Activated naive CD4-positive, alpha-beta T cell treated with anti-CD3 and anti-CD28 coated beads for 36 hours (primary cell): ENCODE measurements at regions not wholly inside any gene's neighbourhood (a gene's known extent, or its start where the extent isn't known, plus 50 kb on each side); places are given as distances from the start of the nearest gene placed in this dataset.
"Not testable (repeated sequence)": the region's sequence is repeated elsewhere in the genome, so short reads cannot be mapped to it uniquely, and the experiment has no call there.

Experiments used
- CTCF ChIA-PET: fragments of 350-600 bp; sonication (Branson Sonifier 250); formaldehyde crosslinking; loops from one replicate; lab custom pipeline; 2021; ENCODE audit warnings: antibody characterized with exemption; lab: Charles Lee
- DNase-seq: peaks from one replicate; pipeline ENCODE4 v3.0.0-alpha.2; 2020
- H3K27ac Mint-ChIP-seq: one replicate; pipeline ENCODE4 v1.8.0; 2021; ENCODE audit warnings: mild to moderate bottlenecking, mixed read lengths
- H3K27me3 Mint-ChIP-seq: one replicate; pipeline ENCODE4 v1.8.0; 2021; ENCODE audit warnings: low read depth, mixed read lengths
- H3K36me3 Mint-ChIP-seq: one replicate; pipeline ENCODE4 v1.8.0; 2021; ENCODE audit warnings: low read depth, mixed read lengths
- H3K4me1 Mint-ChIP-seq: one replicate; pipeline ENCODE4 v1.8.0; 2021; ENCODE audit warnings: low read depth, mixed read lengths
- H3K4me3 Mint-ChIP-seq: one replicate; pipeline ENCODE4 v1.8.0; 2021; ENCODE audit warnings: mild to moderate bottlenecking, moderate library complexity, mixed read lengths
- H3K9me3 Mint-ChIP-seq: one replicate; pipeline ENCODE4 v1.8.0; 2021; ENCODE audit warnings: mixed read lengths
- intact Hi-C: fragments of 100-400 bp; cut with micrococcal nuclease; formaldehyde crosslinking; loops from one replicate; pipeline ENCODE4 v1.15.1; 2023

DNA sequence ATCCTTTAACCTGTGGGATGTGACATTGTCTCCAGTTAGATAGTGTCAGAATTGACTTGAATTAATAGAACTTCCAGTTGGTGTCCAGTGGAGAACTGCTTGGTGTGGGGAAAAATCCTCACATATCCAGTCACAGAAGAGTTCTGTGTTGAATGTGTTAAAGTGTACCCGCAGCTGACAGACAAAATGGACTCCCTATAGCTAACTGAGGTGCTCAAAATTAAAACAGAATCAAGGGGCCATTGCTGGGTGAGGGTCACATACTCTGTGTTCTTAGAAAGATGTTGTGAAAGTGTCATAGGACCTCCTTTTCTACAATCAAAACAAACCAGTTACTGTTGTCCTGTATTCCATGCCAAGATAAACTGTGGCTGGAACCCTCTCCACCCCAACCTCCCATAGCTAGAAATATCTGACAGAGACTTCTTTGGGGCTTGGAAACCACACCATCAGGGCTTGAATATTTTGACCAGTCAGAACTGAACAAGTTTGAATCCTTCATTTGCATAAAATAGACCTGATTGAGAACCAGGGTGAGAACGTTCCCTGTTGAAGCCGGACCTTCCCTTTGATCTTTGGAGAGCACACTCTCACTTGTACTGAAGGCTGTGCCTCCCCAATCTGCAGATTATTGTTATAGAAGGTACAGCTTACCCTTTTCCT, 164.0 kb upstream of the ZNF608 start:
- Mint-ChIP-seq H3K9me3 (no peaks in the 10 kb centered on the region), H3K4me1 (no peaks in the 10 kb centered on the region), H3K27ac (no peak overlapping the region), H3K27me3 (peaks cover 3% of the 10 kb centered on the region), H3K36me3 (no peaks in the 10 kb centered on the region), H3K4me3 (no peak overlapping the region)
- intact Hi-C loops: no loop called here
- DNase-seq: no peak
- CTCF ChIA-PET: no interaction called here

DNA sequence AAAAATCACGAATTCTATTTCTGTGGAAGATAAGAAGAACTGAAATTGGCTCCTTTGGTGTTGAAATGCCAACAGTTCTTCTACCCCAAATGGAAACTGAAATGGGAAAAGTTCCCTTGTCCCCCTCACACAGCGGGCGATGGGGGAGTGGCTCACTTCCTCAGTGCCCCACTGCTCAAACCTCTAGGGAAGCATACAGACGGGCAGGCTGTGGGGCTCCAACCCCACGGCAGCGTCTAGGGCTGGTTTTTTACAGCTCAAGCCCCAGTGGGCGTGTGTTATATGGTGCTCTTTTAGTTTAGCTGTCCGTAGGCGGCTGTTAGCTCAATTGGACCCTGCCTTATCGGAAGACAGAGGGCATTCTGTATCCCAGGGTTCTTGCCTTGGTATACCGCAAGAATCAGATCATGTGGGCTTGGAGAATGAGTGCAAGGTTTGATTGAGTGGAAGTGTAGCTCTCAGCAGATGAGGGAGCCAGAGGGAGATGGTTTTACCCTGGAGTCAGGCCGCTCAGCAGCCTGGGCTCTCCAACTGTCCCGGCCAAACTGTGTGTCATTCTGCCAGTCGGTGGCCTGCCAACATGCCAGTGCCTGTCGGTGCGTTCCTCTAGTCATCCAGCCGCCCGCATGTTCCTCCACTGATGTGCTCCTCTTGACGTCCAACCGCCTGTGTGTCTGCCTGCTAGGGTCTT, 166.3 kb upstream of the ZNF608 start:
- CTCF ChIA-PET: no interaction called here
- intact Hi-C loops: no loop called here
- Mint-ChIP-seq H3K27ac (no peak overlapping the region), H3K4me3 (no peak overlapping the region), H3K36me3 (no peaks in the 10 kb centered on the region), H3K4me1 (no peaks in the 10 kb centered on the region), H3K27me3 (no peaks in the 10 kb centered on the region), H3K9me3 (no peaks in the 10 kb centered on the region)
- no peak for DNase-seq

DNA sequence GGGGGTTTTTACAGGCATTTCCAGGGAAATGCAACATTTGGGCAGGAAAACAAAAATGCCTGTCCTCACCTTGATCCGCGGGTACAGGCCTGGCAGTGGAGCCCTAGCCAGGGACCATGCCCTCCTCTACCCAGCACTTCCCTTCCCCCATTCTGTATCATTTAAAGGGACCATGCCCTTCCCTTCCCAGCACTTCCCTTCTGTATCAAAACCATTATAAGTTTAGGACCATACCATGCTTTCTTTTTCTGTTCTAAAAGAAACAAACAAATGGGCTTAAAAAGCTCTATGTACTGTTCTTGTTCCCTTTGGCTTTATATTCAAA, 166.9 kb upstream of the ZNF608 start:
- intact Hi-C loops: no loop called here
- no peak for DNase-seq
- CTCF ChIA-PET: no interaction called here
- Mint-ChIP-seq H3K27me3 (no peaks in the 10 kb centered on the region), H3K36me3 (no peaks in the 10 kb centered on the region), H3K4me1 (no peaks in the 10 kb centered on the region), H3K27ac (no peak overlapping the region), H3K4me3 (no peak overlapping the region), H3K9me3 (no peaks in the 10 kb centered on the region)

DNA sequence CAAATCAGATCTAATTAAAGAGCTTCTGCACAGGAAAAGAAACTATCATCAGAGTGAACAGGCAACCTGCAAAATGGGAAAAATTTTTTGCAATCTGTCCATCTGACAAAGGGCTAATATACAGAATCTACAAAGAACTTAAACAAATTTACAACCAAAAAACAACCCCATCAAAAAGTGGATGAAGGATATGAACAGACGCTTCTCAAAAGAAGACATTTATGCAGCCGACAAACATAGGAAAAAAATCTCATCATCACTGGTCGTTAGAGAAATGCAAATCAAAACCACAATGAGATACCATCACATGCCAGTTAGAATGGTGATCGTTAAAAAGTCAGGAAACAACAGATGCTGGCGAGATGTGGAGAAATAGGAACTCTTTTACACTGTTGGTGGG, 169.9 kb upstream of the ZNF608 start:
- H3K4me1 Mint-ChIP-seq, H3K27ac Mint-ChIP-seq, CTCF ChIA-PET, intact Hi-C loops, H3K4me3 Mint-ChIP-seq, H3K36me3 Mint-ChIP-seq, H3K9me3 Mint-ChIP-seq, H3K27me3 Mint-ChIP-seq, DNase-seq: not testable (repeated sequence)

DNA sequence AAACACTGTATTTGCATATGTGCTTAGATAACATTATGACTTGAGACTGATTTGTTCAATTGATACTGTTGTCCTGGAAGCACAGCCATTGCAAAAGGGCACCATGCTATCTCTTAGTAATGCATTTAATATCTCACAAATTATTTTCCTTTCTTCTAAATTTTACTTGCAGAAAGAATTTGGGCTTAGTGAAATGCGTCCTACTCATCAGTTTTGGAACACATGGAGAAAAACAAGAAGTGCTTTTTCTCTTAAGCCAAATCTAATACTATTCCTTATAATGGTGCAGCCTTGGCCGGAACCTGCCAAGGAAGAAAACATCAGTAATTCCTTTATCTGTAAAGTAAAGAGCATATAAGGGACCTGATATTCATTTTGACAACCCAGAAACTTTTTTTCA, 172.2 kb upstream of the ZNF608 start:
- no peaks in the 10 kb centered on the region for H3K9me3 Mint-ChIP-seq
- no peak overlapping the region for H3K27ac Mint-ChIP-seq
- DNase-seq: no peak
- no peaks in the 10 kb centered on the region for H3K27me3 Mint-ChIP-seq
- CTCF ChIA-PET: no interaction called here
- no peak overlapping the region for H3K4me3 Mint-ChIP-seq
- no peaks in the 10 kb centered on the region for H3K36me3 Mint-ChIP-seq
- intact Hi-C loops: no loop called here
- no peaks in the 10 kb centered on the region for H3K4me1 Mint-ChIP-seq

DNA sequence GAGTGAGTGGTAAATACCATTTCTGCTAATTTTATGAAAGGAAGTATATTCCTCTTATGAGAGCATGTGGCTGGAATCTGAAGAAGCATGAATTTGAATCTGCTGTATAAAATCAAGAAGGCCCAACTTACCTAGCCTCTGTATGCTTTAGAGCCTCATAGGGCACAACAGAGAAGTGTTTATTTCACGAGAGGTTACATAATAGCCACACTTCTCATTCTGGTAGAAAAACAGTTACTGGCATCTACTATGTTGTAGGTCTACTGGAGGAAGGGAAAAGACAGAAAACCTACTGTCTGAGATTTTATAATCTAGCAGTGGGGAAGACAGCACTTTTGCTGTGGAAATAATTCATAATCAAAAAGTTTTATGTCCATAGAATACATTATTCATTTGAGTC, 172.6 kb upstream of the ZNF608 start:
- no peaks in the 10 kb centered on the region for H3K9me3 Mint-ChIP-seq
- CTCF ChIA-PET: no interaction called here
- no peaks in the 10 kb centered on the region for H3K36me3 Mint-ChIP-seq
- no peak overlapping the region for H3K27ac Mint-ChIP-seq
- H3K4me3 Mint-ChIP-seq: no peak overlapping the region
- H3K4me1 Mint-ChIP-seq: no peaks in the 10 kb centered on the region
- no peaks in the 10 kb centered on the region for H3K27me3 Mint-ChIP-seq
- intact Hi-C loops: no loop called here
- no peak for DNase-seq

DNA sequence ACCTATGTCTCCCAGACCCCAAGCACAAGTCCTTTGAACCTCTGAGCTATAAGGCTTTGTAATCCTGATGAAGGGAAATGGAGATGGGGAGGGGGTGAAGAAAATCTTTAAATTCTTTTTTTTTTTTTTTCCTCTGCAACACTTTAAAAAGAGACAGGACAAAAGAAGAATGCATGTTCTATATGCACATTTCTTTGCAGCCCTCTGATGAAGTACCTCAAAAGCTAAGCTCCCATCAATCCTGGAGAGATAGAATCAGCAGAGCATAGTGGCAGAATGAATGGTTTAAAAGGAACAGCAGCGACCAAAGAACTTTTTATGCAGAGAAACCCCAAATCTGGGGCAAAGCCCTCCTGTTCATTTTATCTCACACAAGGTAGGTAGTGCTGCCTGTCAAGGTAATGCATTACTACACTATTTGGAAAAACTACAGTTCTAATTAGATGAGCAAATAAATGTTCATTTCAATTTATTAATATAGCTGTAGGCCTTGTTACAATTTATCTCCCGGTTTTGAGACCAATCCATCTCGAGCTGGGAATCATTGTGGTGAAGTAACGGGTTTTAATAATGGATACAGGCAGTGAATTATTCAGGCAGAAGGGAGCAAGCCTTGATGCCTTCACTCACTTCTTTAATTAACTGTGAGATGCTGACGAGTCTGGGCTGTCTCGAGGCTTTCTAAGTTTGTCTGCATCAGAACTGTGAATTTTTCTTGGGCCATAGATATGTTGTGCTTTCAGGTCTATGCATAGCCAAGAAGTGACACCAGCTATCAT, 173.5 kb upstream of the ZNF608 start:
- H3K36me3 Mint-ChIP-seq: no peaks in the 10 kb centered on the region

DNA sequence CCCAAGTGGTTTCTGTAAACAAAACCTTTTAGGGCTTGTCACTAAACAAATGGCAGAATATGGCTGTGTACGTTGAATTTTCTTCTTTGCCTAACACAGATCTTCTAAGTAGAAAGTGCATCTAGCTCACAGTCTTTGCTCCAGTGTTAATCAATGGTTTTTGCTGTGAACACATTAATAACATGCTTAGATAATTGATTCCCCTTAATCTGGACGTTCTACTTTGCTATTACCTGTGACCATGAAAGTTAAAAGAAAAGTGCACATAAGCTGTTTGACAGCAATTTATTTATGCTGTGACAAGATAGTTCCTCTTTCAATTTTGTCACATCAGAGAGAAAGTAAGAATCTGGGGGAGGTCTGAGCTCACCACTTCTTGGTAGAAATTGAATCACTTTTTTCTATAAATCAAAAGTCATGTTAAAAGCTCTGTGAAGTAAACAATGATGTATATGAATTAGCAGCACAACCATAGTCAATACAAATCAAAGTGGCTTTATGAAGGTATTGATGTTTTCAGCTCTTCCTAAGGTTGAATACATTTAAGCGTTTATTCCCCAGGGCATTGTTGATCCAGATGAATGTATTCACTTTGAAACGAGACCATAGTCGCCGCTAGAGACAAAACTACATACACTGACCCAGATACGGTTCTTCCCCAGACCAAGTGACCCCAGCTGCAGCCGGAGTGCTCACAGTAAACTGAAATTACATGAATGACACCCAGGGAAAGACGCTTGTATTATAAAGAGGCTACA, 174.6 kb upstream of the ZNF608 start:
- Mint-ChIP-seq H3K36me3 (no peaks in the 10 kb centered on the region), H3K27ac (no peak overlapping the region), H3K27me3 (peaks cover under 1% of the 10 kb centered on the region), H3K9me3 (no peaks in the 10 kb centered on the region), H3K4me3 (no peak overlapping the region), H3K4me1 (no peaks in the 10 kb centered on the region)
- no peak for DNase-seq
- CTCF ChIA-PET: no interaction called here
- intact Hi-C loops: no loop called here

More for the DNA sequence above, 173.5 kb upstream of the ZNF608 start:
- Mint-ChIP-seq H3K27me3 (no peaks in the 10 kb centered on the region), H3K9me3 (no peaks in the 10 kb centered on the region), H3K4me1 (no peaks in the 10 kb centered on the region), H3K27ac (no peak overlapping the region), H3K4me3 (no peak overlapping the region)
- CTCF ChIA-PET: no interaction called here
- intact Hi-C loops: no loop called here
- DNase-seq: no peak

DNA sequence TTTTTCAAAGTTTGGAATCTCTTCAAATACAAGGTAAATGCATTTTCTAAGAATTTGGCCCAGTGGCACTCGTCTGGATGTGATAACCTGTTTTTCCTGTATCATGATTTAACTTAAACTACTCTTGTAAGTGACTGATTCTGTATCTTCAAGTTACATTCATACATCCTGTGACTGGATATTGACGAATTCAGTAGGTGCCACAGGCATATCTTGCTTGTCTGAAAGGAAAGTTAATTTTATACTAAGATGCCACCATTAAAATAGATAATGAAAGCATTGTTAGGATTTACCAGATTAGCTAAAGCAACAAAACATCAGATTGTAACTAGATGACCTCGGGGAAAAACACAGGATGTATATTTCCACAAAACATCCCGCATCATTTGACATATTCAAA, 175.3 kb upstream of the ZNF608 start:
- Mint-ChIP-seq H3K4me3 (no peak overlapping the region), H3K9me3 (no peaks in the 10 kb centered on the region), H3K27ac (no peak overlapping the region), H3K27me3 (peaks cover 1% of the 10 kb centered on the region), H3K4me1 (no peaks in the 10 kb centered on the region), H3K36me3 (no peaks in the 10 kb centered on the region)
- no peak for DNase-seq
- CTCF ChIA-PET: no interaction called here
- intact Hi-C loops: no loop called here

DNA sequence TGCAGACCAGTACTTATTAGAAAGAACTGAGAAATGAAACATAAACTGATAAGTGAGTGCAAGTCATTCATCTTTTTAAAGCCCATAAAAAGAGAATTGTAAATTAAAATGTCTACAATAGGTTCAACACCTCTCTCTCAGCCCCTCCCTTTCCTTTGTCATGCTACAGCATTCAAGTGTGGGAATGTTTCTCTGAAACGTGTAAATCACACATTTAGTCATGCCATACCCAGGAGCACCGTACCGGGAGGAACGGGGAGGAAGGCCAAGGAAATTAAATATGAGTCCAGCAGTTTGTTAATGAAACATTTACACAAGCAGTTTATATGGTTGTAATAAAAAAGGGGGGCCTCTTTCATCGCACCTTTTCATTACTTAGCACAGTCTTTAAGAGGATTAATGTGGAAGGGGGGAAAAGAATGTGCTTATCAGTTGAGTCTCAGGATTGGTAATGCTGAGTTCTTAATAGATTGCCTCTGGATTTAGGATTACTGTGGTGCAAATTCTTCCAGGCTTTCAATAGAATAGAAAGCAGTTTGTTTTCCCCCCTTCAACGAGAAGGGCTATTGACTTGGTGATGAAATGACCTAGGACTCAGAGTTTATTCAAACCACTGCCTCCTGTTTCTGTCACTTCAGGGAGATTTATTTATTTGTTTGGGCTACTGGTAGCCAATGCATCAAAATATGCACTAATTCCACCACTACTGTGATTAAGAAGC, 176.0 kb upstream of the ZNF608 start:
- H3K27ac Mint-ChIP-seq: no peak overlapping the region
- peaks cover 1% of the 10 kb centered on the region for H3K27me3 Mint-ChIP-seq
- no peak for DNase-seq
- H3K9me3 Mint-ChIP-seq: no peaks in the 10 kb centered on the region
- CTCF ChIA-PET: no interaction called here
- H3K4me3 Mint-ChIP-seq: no peak overlapping the region
- H3K4me1 Mint-ChIP-seq: no peaks in the 10 kb centered on the region
- intact Hi-C loops: no loop called here
- H3K36me3 Mint-ChIP-seq: no peaks in the 10 kb centered on the region

DNA sequence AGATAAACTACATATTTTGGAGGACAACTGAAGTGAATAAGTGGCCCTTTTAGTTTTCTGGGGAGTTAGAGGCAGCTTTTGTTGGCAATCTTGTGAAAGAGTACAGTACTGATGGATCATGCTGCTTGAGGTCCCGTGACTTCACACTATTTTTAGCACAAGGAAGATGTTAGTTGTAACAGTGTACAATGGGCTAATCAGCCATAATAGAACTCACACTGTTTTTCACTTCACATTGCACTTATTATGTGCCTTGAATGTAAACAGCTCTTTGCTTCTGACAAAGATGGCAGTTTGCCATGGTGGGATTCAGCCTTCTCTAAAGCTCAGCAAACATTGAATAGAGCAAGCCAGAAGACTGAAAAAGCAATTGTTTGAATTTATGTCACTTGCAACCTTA, 176.7 kb upstream of the ZNF608 start:
- intact Hi-C loops: no loop called here
- no peak for DNase-seq
- Mint-ChIP-seq H3K9me3 (no peaks in the 10 kb centered on the region), H3K27ac (no peak overlapping the region), H3K4me1 (no peaks in the 10 kb centered on the region), H3K4me3 (no peak overlapping the region), H3K36me3 (no peaks in the 10 kb centered on the region), H3K27me3 (peaks cover 1% of the 10 kb centered on the region)
- CTCF ChIA-PET: no interaction called here

DNA sequence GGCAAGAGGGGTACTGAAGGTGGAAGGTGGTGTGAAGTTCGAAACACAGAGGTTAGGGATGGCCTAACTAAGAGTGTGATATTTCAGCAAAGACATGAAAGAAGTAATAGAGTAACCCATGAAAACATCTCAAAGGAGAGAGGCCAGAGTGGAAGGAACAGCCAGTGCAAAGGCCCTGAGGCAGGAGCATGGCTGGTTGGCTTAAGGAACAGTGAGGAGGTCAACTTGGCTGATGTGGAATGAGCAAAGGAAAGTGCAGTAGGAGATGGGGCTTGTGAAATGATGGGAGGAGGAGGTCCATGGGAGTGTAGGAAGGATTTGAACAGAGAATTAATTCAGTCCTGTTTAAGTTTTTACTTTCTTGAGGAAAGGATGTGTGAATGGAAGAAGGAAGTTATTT, 178.3 kb upstream of the ZNF608 start:
- H3K36me3 Mint-ChIP-seq: no peaks in the 10 kb centered on the region
- DNase-seq: no peak
- H3K4me3 Mint-ChIP-seq: no peak overlapping the region
- intact Hi-C loops: no loop called here
- peaks cover 1% of the 10 kb centered on the region for H3K27me3 Mint-ChIP-seq
- H3K9me3 Mint-ChIP-seq: no peaks in the 10 kb centered on the region
- no peaks in the 10 kb centered on the region for H3K4me1 Mint-ChIP-seq
- CTCF ChIA-PET: no interaction called here
- H3K27ac Mint-ChIP-seq: no peak overlapping the region
